WERI-Rb-1 (cell line): ENCODE measurements at regions not wholly inside any gene's neighbourhood (a gene's known extent, or its start where the extent isn't known, plus 50 kb on each side); places are given as distances from the start of the nearest gene placed in this dataset.

ENCODE experiments used
- DNase-seq: peaks from one replicate; pipeline ENCODE4 v3.0.0-alpha.2; 2020
- H3K27ac ChIP-seq: fragments of 250-450 bp; sonication (Bioruptor Pico); 2 replicates; pipeline ENCODE4 v1.5.1; 2020; ENCODE audit warnings: mild to moderate bottlenecking, moderate library complexity
- H3K27me3 ChIP-seq: fragments of 250-450 bp; sonication (Bioruptor Pico); 2 replicates; pipeline ENCODE4 v1.5.1; 2021; ENCODE audit warnings: mild to moderate bottlenecking, low read depth, moderate library complexity; ENCODE audit not compliant: insufficient read depth, severe bottlenecking
- H3K36me3 ChIP-seq: fragments of 250-450 bp; sonication (Bioruptor Pico); 2 replicates; pipeline ENCODE4 v1.5.1; 2020; ENCODE audit warnings: mild to moderate bottlenecking, moderate library complexity
- H3K4me3 ChIP-seq: 2 replicates; pipeline ENCODE4 v1.5.1; 2011; ENCODE audit warnings: low read depth, mild to moderate bottlenecking, control low read depth, low read length
- H3K9me3 ChIP-seq: fragments of 250-450 bp; sonication (Bioruptor Pico); 2 replicates; pipeline ENCODE4 v1.5.1; 2021; ENCODE audit warnings: mild to moderate bottlenecking, moderate library complexity; ENCODE audit not compliant: severe bottlenecking
- CTCF ChIP-seq: IDR thresholded peaks from 2 replicates; pipeline ENCODE4 v1.5.1; 2011; ENCODE audit warnings: low read depth, mild to moderate bottlenecking, control low read depth, inconsistent platforms, low read length

DNA sequence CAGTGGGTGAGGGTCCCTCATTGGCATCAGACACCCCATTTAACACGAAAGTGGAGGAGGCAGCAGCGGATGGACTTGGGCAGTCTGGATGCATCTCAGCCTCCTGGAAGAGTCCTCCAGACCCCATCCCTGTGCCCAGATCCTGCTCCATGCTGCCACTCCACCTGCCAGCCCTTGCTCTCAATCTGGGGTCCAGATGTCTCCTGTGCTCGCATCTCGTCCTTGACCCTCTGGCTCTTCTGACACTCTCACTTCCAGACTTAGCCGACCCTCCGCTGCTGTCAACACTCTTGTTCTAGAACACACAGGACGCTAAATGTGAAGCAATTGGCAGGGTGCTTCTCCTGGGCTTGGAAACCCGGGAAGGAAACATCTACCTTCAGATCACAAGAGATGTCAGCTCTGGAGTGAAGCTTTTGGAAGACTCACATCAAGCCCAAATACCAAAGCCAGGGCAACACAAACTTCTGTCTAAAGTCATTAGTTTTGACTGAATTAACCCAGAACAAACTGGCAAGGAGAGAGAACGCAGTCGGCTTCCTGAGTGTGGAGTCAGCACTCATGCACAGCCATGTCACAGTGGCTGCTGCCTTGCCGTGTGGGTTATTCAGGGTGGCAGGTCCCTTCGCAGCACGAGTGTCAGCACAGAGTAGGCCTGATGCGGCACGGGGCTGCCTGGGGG lies 379.1 kb downstream of the TCERG1L start:
- H3K27me3 ChIP-seq = no peaks in the 10 kb centered on the region
- DNase-seq = no peak
- no peak overlapping the region for H3K27ac ChIP-seq
- H3K36me3 ChIP-seq = no peaks in the 10 kb centered on the region
- H3K9me3 ChIP-seq = no peaks in the 10 kb centered on the region
- TF ChIP-seq CTCF = no peak
- no peak overlapping the region for H3K4me3 ChIP-seq

DNA sequence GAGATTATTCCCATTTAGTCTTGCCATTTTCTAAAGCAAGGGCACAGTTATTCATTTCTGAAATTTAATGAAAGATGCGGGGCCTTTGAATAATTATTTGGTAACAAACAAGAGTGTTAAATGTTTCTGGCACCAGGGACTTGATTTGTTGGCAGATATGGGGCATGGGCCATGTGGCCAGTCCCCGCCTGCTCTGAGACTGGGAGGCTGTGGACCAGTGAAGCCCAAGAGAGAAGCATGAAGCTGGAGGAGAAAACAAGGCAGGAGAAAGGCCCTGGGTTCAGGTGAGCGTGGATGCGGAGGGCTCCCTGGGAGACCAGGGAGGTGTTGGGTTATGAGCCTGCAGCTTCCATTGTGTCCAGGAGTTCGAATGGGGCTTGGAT lies 378.5 kb downstream of the TCERG1L start:
- no peak for TF ChIP-seq CTCF
- H3K27me3 ChIP-seq = no peaks in the 10 kb centered on the region
- no peak overlapping the region for H3K27ac ChIP-seq
- no peak overlapping the region for H3K4me3 ChIP-seq
- H3K36me3 ChIP-seq = no peaks in the 10 kb centered on the region
- no peaks in the 10 kb centered on the region for H3K9me3 ChIP-seq
- no peak for DNase-seq

DNA sequence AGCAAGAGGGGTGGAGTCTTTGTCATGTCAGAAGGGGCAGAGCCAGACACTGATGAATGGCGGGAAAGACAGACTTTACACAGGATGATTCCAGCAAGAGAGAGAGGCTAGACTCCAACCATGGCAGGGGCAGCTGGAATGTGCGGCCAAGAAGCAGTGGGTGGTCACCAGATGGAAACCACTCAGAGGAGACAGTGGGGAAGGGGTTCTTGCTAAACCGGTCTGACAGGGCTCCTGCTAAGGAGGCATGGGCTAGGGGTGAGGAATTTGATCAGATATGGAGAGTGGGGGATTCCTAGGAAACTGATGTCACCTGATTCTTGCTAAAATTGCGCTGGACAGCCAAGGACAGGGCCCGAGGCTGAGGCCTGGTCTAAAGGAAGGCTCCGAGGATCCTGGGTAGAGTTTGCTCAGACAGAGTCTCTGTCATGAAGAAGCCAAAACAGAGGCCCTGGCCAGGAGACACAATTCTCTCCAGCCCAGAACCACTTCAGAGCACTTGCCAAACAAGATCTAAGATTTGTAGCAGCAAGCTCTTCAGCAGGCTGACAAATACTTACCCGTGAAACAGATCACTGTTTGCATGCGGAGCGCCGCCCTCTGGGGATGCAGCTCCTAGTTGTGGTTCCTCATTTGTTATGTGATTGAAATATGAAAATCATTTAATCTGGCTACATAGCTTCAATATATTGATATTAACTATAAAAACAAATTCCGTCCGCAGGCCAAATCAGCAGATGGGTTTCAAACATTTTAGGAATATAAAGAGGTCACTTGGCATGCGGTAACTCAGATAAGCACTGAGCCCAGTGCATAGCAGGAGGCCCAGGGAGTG lies 377.0 kb downstream of the TCERG1L start:
- Histone ChIP-seq H3K9me3 (no peaks in the 10 kb centered on the region), H3K4me3 (no peak overlapping the region), H3K36me3 (no peaks in the 10 kb centered on the region), H3K27ac (no peak overlapping the region), H3K27me3 (no peaks in the 10 kb centered on the region)
- DNase-seq = no peak
- TF ChIP-seq CTCF = no peak

DNA sequence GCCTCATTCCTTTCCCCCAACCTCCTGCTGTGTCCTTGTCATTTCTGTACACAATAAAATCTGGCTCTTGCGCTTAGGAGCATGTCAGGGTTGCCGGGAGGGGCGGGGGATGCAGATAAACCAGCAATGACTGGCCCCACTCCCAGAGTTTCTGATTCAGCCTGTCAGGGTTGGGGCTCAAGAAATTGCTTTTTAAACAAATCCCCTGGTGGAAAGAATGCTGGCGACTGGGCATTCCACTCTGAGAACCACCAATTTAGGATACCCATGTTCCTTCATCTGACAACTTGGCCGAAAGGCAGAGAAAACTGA lies 376.4 kb downstream of the TCERG1L start:
- TF ChIP-seq CTCF = no peak
- no peaks in the 10 kb centered on the region for H3K27me3 ChIP-seq
- H3K9me3 ChIP-seq = no peaks in the 10 kb centered on the region
- no peaks in the 10 kb centered on the region for H3K36me3 ChIP-seq
- H3K4me3 ChIP-seq = no peak overlapping the region
- no peak for DNase-seq
- no peak overlapping the region for H3K27ac ChIP-seq

DNA sequence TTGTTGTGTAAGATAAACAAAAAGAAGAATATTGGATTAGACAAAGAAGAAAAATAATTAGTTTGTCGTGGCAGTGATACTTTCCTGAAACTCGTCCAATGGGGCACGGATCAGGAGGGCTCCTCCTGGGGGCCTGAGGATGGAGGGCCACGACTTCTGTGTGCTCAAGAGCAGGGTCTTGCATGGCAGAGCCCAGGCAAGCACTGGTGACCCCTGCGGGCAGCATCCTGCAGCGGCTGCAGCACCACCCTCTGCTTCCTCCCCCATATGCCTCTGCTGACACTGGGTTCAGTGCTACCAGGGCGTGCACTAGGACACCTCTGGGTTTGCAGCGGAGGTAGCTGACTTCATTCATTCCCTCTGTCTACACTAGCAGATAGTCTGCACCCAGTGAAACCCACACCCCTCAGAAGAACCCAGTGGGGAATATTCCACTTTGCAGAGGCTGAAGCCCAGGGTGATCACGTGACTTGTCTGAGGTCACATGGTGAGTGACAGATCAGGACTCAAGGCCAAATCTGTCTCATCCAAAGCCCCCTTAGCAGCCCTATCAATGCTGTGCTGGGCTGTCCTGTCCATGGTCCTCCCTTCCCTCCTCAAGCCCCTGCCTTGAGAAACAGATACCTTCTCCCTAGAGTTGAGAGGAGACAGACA lies 375.5 kb downstream of the TCERG1L start:
- Histone ChIP-seq H3K4me3 (no peak overlapping the region), H3K27ac (no peak overlapping the region), H3K27me3 (no peaks in the 10 kb centered on the region), H3K9me3 (no peaks in the 10 kb centered on the region), H3K36me3 (no peaks in the 10 kb centered on the region)
- no peak for DNase-seq
- no peak for TF ChIP-seq CTCF
